ENCODE measurements at regions not wholly inside any gene's neighbourhood (a gene's known extent, or its start where the extent isn't known, plus 50 kb on each side); places are given as distances from the start of the nearest gene placed in this dataset.

- no peak for DNase-seq (ENCODE audit: low read depth)
- TF ChIP-seq CTCF (conservative IDR thresholded peaks at IDR 0.05; ENCODE audit: control insufficient read depth, insufficient read depth, low read depth, low read length): no peak
- H3K4me3 ChIP-seq (ENCODE audit: control insufficient read depth, low read depth, low read length): no peak overlapping the region
Measured at GRCh38 chr2:187230088-187230487, 218.0 kb downstream of the CALCRL start.

- DNase-seq (ENCODE audit: low read depth): no peak
- TF ChIP-seq CTCF (conservative IDR thresholded peaks at IDR 0.05; ENCODE audit: control insufficient read depth, insufficient read depth, low read depth, low read length): no peak
- H3K4me3 ChIP-seq (ENCODE audit: control insufficient read depth, low read depth, low read length): no peak overlapping the region
Measured at GRCh38 chr2:187228986-187229385, 219.1 kb downstream of the CALCRL start.

- DNase-seq (ENCODE audit: low read depth): no peak
- no peak overlapping the region for H3K4me3 ChIP-seq (ENCODE audit: control insufficient read depth, low read depth, low read length)
- TF ChIP-seq CTCF (conservative IDR thresholded peaks at IDR 0.05; ENCODE audit: control insufficient read depth, insufficient read depth, low read depth, low read length): no peak
Measured at GRCh38 chr2:187224989-187225388, 223.1 kb downstream of the CALCRL start.

GRCh38 chr2:187220071-187220470 lies 228.0 kb downstream of the CALCRL start:
- TF ChIP-seq CTCF (conservative IDR thresholded peaks at IDR 0.05; ENCODE audit: control insufficient read depth, insufficient read depth, low read depth, low read length): no peak
- H3K4me3 ChIP-seq (ENCODE audit: control insufficient read depth, low read depth, low read length): no peak overlapping the region
- no peak for DNase-seq (ENCODE audit: low read depth)

GRCh38 chr2:187215532-187216240 lies 232.4 kb downstream of the CALCRL start:
- H3K4me3 ChIP-seq (ENCODE audit: control insufficient read depth, low read depth, low read length): no peak overlapping the region
- no peak for TF ChIP-seq CTCF (conservative IDR thresholded peaks at IDR 0.05; ENCODE audit: control insufficient read depth, insufficient read depth, low read depth, low read length)
- DNase-seq (ENCODE audit: low read depth): peak; percentile 45

GRCh38 chr2:187214306-187214705 lies 233.7 kb downstream of the CALCRL start:
- H3K4me3 ChIP-seq (ENCODE audit: control insufficient read depth, low read depth, low read length): no peak overlapping the region
- DNase-seq (ENCODE audit: low read depth): no peak
- TF ChIP-seq CTCF (conservative IDR thresholded peaks at IDR 0.05; ENCODE audit: control insufficient read depth, insufficient read depth, low read depth, low read length): no peak

GRCh38 chr2:187213798-187214197 lies 234.3 kb downstream of the CALCRL start:
- TF ChIP-seq CTCF (conservative IDR thresholded peaks at IDR 0.05; ENCODE audit: control insufficient read depth, insufficient read depth, low read depth, low read length): no peak
- no peak for DNase-seq (ENCODE audit: low read depth)

More at GRCh38 chr2:187213798-187214197, 234.3 kb downstream of the CALCRL start:
- no peak overlapping the region for H3K4me3 ChIP-seq (ENCODE audit: control insufficient read depth, low read depth, low read length)
